ENCODE measurements at regions not wholly inside any gene's neighbourhood (a gene's known extent, or its start where the extent isn't known, plus 50 kb on each side); places are given as distances from the start of the nearest gene placed in this dataset.

DNA sequence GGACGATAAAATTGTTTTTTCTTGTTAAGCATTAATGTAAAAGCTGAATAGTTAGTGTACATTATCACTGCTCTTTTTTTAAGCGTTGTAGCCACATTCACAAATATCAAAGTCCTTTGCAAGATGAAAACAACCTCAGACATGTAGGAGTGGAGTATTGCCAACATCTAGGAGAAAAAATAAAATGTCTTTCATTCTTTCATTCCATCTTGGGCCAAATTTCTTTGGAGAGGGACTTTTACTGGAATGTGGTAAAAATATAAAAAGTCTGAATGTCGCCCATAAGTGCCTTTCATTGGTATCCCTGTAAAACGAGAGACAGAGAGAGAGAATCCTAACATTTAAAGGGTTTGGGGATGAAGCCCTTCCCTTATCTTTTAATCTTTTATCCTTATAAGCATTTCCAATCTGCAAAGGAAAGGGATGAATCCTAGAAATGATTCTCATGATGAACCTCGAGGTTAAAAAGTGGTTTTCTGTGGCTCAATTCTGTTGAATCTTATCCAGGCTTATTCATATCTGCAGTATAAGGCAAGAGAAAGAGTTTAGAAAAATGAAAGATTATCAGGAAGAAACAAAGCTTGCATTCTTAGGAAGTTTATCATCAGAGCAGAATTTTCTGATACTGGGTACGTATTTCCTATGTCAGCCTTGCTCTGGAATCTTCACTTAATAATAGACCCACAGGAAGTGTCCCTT lies 1031.7 kb downstream of the MCTP2 start:
- no peak overlapping the region for H3K9ac ChIP-seq (ENCODE audit: insufficient read depth, low read length)
- H3K4me3 ChIP-seq (replicated peaks in 1 of 4; ENCODE audit: control extremely low read depth in 1 of 4, insufficient read depth in 1 of 4, low read depth in 3 of 4, low read length in 4 of 4) = peak overlapping the region in 1 of 4 experiments; percentile 7
- no peaks in the 10 kb centered on the region for H3K36me3 ChIP-seq (ENCODE audit: control insufficient read depth, insufficient read depth, low read length)
- peak; percentile 79 to 91 for DNase-seq (ENCODE audit: low read depth in 2 of 2)
- no peak overlapping the region for H2AFZ ChIP-seq (ENCODE audit: low read length)
- TF ChIP-seq EZH2 (IDR thresholded peaks at IDR 0.05; ENCODE audit: low read length, missing control alignments) = no peak
- TF ChIP-seq, protein P1, sequence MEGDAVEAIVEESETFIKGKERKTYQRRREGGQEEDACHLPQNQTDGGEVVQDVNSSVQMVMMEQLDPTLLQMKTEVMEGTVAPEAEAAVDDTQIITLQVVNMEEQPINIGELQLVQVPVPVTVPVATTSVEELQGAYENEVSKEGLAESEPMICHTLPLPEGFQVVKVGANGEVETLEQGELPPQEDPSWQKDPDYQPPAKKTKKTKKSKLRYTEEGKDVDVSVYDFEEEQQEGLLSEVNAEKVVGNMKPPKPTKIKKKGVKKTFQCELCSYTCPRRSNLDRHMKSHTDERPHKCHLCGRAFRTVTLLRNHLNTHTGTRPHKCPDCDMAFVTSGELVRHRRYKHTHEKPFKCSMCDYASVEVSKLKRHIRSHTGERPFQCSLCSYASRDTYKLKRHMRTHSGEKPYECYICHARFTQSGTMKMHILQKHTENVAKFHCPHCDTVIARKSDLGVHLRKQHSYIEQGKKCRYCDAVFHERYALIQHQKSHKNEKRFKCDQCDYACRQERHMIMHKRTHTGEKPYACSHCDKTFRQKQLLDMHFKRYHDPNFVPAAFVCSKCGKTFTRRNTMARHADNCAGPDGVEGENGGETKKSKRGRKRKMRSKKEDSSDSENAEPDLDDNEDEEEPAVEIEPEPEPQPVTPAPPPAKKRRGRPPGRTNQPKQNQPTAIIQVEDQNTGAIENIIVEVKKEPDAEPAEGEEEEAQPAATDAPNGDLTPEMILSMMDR (conservative IDR thresholded peaks at IDR 0.05 in 1 of 2, IDR thresholded peaks at IDR 0.05 in 1 of 2; ENCODE audit: low read depth in 1 of 2, low read length in 2 of 2) = no peak
- H3K4me1 ChIP-seq (ENCODE audit: control insufficient read depth, extremely low read depth, insufficient read depth, low read length) = peaks cover 27% of the 10 kb centered on the region
- H3K27me3 ChIP-seq (ENCODE audit: control insufficient read depth, insufficient read depth, low read length) = no peaks in the 10 kb centered on the region
- H3K27ac ChIP-seq (ENCODE audit: insufficient read depth, low read length) = peak overlapping the region; percentile 55
- H3K4me2 ChIP-seq (ENCODE audit: extremely low read depth, insufficient read depth, low read length) = peak overlapping the region; percentile 68
- no peaks in the 10 kb centered on the region for H3K79me2 ChIP-seq (ENCODE audit: control insufficient read depth, insufficient read depth, low read length)
- no peaks in the 10 kb centered on the region for H4K20me1 ChIP-seq (ENCODE audit: control insufficient read depth, extremely low read depth, insufficient read depth, low read length)
- H3K9me3 ChIP-seq (ENCODE audit: control insufficient read depth, insufficient read depth, low read depth, low read length) = no peaks in the 10 kb centered on the region

DNA sequence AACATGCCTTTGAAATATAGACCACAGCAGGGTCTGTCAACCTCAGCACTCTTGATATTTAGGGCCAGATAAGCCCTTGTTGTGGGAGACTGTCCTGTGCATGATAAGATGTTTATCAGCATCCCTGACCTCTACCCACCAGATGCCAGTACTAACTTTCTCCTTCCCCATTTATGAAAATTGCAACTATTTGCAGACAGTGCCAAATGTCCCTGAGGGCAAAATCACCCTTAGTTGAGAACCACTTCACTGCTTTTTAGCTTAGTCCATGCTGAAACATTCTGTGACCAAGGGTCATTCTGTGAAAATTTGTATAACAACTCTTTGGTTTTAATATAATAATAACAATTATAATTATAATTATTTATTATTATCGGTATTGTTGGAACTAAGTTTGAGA lies 1032.4 kb downstream of the MCTP2 start:
- no peaks in the 10 kb centered on the region for H4K20me1 ChIP-seq (ENCODE audit: control insufficient read depth, extremely low read depth, insufficient read depth, low read length)
- H3K9ac ChIP-seq (ENCODE audit: insufficient read depth, low read length) = no peak overlapping the region
- no peak for TF ChIP-seq EZH2 (IDR thresholded peaks at IDR 0.05; ENCODE audit: low read length, missing control alignments)
- TF ChIP-seq, protein P1 (conservative IDR thresholded peaks at IDR 0.05 in 1 of 2, IDR thresholded peaks at IDR 0.05 in 1 of 2; ENCODE audit: low read depth in 1 of 2, low read length in 2 of 2) = no peak
- DNase-seq (ENCODE audit: low read depth in 2 of 2) = no peak
- no peak overlapping the region for H3K4me2 ChIP-seq (ENCODE audit: extremely low read depth, insufficient read depth, low read length)
- no peaks in the 10 kb centered on the region for H3K79me2 ChIP-seq (ENCODE audit: control insufficient read depth, insufficient read depth, low read length)
- H3K27me3 ChIP-seq (ENCODE audit: control insufficient read depth, insufficient read depth, low read length) = no peaks in the 10 kb centered on the region
- H3K36me3 ChIP-seq (ENCODE audit: control insufficient read depth, insufficient read depth, low read length) = no peaks in the 10 kb centered on the region
- H3K9me3 ChIP-seq (ENCODE audit: control insufficient read depth, insufficient read depth, low read depth, low read length) = no peaks in the 10 kb centered on the region
- H3K4me3 ChIP-seq (replicated peaks in 1 of 4; ENCODE audit: control extremely low read depth in 1 of 4, insufficient read depth in 1 of 4, low read depth in 3 of 4, low read length in 4 of 4) = no peak overlapping the region
- H2AFZ ChIP-seq (ENCODE audit: low read length) = no peak overlapping the region
- peaks cover 27% of the 10 kb centered on the region for H3K4me1 ChIP-seq (ENCODE audit: control insufficient read depth, extremely low read depth, insufficient read depth, low read length)
- peak overlapping the region; percentile 52 for H3K27ac ChIP-seq (ENCODE audit: insufficient read depth, low read length)

DNA sequence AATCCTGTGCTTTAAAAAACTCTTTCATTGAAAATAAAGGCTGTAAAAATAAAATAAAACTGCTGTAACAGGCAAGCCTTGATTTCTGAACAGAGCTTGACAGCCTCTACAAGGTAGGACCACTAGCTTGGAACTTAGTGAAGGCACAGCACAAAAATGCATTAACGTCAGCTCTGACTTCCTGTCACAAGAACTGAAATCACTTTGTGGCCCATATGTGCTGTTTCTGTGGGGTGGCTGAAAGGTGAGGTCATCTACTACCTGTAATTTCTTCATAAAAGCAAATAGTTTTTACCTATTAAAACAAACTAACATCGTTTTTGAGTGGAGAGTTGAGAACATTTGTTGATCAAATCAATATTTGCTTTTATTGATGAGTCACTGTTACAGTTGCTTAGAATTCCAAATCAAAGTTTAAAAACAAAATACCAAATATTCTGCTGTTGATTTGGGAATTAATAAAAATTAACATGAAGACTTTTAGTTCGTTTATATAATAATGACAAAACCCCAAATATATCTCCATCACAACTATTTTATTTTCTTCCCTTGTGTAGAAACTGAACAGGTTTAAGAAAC lies 1034.1 kb downstream of the MCTP2 start:
- Histone ChIP-seq H2AFZ (ENCODE audit: low read length) (no peak overlapping the region), H4K20me1 (ENCODE audit: control insufficient read depth, extremely low read depth, insufficient read depth, low read length) (no peaks in the 10 kb centered on the region), H3K79me2 (ENCODE audit: control insufficient read depth, insufficient read depth, low read length) (no peaks in the 10 kb centered on the region), H3K4me1 (ENCODE audit: control insufficient read depth, extremely low read depth, insufficient read depth, low read length) (peaks cover 23% of the 10 kb centered on the region), H3K9ac (ENCODE audit: insufficient read depth, low read length) (no peak overlapping the region), H3K4me2 (ENCODE audit: extremely low read depth, insufficient read depth, low read length) (no peak overlapping the region), H3K4me3 (replicated peaks in 1 of 4; ENCODE audit: control extremely low read depth in 1 of 4, insufficient read depth in 1 of 4, low read depth in 3 of 4, low read length in 4 of 4) (no peak overlapping the region), H3K27me3 (ENCODE audit: control insufficient read depth, insufficient read depth, low read length) (no peaks in the 10 kb centered on the region), H3K9me3 (ENCODE audit: control insufficient read depth, insufficient read depth, low read depth, low read length) (no peaks in the 10 kb centered on the region), H3K36me3 (ENCODE audit: control insufficient read depth, insufficient read depth, low read length) (no peaks in the 10 kb centered on the region), H3K27ac (ENCODE audit: insufficient read depth, low read length) (no peak overlapping the region)
- TF ChIP-seq, protein P1 (conservative IDR thresholded peaks at IDR 0.05 in 1 of 2, IDR thresholded peaks at IDR 0.05 in 1 of 2; ENCODE audit: low read depth in 1 of 2, low read length in 2 of 2) = no peak
- no peak for TF ChIP-seq EZH2 (IDR thresholded peaks at IDR 0.05; ENCODE audit: low read length, missing control alignments)
- DNase-seq (ENCODE audit: low read depth in 2 of 2) = no peak

All from fibroblast of lung (primary cell).